GM19463 (cell line): ENCODE measurements at regions not wholly inside any gene's neighbourhood (a gene's known extent, or its start where the extent isn't known, plus 50 kb on each side); places are given as distances from the start of the nearest gene placed in this dataset.
"Not testable (repeated sequence)": the region's sequence is repeated elsewhere in the genome, so short reads cannot be mapped to it uniquely, and the experiment has no call there.

Experiments used
- ATAC-seq: cut with Tn5 transposase; IDR thresholded peaks from one replicate; pipeline ENCODE4 v1.9.1; 2021; ENCODE audit warnings: mild to moderate bottlenecking, moderate library complexity; ENCODE audit not compliant: unreplicated experiment

DNA sequence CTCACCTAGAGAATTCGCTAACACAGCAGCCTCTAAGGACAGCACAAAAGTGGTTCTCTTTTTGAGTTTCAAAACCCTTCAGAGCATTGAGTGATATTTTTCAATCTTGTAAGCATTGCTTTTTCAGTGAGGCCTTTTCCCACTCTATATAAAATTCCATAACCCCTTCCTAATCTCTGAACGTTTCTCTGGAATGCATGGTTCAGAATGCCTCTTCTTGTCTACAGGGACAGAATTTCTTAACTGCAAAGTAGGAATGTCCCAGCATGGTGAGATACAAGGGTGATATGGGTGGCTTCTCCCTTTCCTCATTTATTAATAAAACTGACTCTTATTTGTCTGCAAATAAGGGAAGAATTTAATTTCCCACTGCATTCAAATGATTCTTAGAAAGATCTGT, 377.9 kb downstream of the LTN1 start:
- no peak for ATAC-seq

DNA sequence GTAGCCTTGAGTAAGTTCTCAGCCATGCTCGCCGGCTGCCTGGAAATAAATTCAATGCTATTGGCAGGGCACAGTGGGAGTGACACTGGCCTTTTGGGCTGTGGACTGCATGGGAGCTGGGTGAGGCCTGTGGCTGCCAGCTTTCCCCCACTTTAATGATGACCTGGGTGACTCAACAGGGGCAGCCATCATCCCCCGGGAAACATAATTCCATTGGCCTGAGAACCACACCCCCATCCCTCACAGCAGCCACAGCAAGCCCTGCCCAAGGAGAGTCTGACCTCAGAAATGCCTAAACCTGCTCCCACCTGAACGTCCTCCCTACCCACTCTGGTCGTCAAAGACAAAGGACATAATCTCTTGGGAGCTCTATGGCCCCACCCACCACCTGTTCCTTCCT, 384.0 kb downstream of the LTN1 start:
- ATAC-seq = no peak

DNA sequence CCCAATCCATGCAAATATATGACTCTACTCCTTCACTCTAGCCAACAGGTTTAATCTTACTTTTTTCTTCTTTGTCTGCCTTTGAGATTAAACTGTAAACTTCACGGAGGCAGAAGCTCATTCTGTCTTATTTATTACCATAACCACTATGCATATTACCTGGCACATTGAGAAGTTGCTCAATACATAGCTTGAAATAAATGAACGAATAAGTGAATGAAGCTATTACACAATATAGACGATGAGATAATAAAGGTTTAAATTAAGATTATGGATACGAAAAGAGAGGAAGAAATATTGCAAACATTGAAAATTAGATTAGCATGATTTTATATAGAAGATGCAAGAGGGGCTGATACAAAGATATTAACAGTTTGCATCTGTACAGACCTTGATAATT, 385.1 kb downstream of the LTN1 start:
- ATAC-seq = no peak

DNA sequence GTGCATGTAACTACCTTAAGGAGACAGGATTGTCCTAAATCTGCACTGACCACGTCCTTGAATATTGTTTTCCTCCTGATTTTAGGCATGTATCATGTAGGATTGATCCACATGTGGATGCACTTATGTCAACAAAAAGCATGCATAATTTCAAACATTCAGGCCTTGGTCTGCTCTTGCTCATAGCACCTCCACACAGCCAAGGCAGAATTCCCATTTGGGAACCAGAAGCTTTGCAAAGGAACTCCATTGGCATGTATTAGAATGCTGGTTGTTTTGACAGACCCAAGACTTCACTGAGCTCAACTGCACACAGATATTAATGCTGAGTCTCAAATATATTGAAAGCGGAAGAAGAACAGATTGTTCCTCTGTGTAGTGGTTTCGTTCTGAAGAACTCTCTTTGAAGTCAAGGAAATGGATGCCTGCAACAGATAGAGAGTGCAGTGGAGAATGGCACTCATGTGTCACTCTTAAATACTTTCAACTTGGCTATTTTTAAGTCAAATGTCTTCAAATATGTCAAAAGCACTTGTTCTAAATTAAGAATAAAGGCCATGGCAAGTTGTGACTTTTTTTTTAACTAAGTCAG, 387.6 kb downstream of the LTN1 start:
- ATAC-seq = peak; percentile 94

DNA sequence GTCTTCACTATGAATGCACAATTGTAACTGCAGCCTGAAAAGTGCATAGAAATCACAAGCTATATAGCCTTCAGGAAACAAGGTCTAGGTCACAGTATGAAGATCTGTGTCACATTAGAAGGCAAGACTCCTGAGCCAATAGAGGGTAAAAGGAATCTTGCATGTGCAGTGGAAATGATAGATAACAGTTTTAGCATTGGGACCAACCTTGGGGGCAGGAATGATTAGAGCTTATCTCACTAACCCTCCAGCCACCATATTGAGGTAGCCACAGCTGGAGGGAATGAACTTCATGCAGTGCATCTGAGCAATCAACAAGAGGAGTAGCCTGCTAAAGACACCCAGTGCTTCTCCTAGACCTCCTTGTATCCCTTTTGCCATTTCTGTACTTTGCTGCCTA, 390.1 kb downstream of the LTN1 start:
- no peak for ATAC-seq

DNA sequence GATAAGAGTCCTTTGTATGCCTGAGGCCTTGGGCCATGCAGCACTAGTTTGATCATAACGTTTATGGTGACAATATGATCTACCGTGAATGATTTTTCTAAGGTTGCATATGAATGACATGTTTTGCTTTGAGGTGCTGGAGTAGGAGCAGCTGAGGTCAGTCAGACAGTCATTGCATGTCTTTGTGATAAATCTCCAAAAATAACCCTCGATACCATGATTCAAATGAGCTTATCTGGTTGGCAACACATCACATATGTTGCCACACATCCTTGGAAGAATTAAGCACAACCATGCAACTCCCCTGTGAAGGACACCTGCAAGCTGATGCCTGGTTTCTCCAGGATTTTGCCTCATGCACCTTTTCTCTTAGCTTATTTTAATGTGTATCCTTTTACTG, 394.5 kb downstream of the LTN1 start:
- ATAC-seq = no peak

DNA sequence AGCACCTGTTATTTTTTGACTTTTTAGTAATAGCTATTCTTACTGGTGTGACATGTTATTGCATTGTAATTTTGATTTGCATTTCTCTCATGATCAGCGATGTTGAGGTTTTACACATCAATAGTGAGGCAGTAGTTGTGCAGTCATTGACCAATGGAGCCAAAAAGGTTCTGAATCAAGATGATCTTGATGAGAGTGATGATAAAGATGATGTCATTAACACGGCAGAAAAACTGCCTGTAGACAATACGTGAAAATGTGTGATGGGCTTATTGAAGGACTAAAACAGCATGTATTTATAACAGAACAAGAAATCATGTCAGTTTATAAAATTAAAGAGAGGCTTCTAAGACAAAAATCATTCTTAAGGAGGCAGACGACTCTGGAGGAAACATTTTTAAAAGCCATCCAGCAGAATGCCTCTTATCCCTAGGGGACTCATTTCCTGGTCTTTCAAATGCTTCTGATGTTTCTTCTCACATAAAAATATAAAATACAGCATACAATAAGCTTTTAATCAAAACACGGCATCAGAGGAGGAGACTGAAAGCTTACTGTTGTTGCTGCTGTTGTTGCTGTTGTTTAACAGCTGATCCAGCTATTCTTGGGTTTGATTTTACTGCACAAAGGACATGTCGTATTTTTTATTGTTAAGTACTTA, 400.3 kb downstream of the LTN1 start:
- no peak for ATAC-seq

DNA sequence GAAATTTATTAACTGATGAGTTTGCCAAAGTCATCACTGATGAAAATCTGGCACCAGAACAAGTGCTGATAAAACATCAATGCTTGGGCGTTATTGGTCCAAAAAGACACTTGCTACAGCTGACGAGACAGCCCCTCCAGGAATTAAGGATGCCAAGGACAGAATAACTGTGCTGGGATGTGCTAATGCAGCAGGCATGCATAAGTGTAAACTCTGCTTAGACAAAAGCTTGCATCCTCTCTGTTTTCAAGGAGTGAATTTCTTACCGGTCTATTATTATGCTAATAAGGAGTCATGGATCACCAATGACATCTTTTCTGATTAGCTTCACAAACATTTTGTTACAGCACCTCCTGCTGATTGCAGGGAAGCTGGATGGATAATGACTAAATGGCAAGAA, 402.0 kb downstream of the LTN1 start:
- ATAC-seq = no peak

DNA sequence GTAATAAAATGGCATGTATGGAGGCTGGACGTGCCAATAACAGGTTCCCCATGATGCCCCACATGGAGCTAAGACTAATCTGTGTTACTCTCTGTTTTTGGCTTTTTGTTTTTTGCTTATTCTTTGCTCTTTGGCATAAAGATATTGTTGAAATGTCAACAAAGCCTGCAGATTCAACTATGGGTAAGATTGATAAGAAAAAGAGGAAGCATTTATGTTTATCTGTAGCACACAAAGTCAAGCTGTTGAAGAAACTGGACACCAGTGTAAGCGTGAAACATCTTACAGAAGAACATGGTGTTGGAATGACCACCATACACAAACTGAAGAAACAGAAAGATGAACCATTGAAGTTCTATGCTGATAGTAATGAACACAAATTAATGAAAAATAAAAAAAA, 402.7 kb downstream of the LTN1 start:
- no peak for ATAC-seq

DNA sequence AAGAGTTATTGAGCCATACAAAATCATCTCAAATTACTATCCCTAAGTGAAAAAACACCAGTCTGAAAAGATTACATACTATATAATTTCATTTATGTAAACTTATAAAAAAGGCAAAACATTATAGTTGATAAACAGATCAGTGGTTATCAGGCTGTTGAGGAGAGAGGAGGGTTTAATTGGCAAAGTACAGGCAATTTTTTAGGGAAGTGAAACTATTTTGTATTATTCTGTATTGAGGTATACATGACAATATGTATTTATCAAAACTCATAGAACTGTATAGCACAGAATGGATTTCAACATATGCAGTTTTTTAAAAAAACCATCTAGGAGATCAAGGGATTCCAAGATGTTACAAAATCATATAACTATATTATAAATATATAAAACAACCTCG, 403.7 kb downstream of the LTN1 start:
- no peak for ATAC-seq

DNA sequence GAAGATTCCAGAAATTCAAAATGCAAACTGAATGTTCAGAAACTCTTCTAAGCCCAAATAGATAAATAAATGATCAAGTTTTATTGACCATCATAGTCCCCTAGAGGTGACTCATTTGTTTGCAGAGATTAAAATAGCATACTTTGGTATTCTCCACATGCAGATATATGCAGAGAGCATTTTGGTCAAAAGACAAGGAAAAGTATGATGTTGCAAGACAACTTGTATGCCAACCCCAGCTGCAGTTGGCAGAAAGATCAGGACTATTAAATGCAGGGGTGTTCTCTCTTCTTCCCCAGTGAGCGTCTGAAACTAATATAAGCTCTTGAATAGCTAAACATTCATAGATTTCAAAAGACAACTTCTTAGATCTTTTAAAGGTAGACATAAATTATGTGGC, 404.9 kb downstream of the LTN1 start:
- no peak for ATAC-seq

DNA sequence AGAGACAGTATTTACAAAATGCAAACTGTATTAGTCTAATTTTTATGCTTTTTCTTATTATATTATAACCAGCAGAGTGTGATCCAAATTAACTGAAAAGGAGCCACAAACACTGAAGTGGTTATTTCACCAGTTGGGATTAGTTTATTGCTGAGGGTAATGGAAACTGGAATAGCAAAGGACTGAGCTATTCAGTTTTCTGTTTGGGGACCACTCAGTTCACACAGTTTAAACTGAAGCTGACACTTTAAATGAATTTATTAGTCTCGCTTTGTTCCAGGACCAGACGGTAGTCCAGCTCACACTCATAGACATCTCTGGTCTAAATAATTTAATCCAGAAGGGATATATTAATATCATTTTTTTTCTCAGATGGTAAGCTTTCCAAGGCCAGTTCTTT, 410.7 kb downstream of the LTN1 start:
- no peak for ATAC-seq

DNA sequence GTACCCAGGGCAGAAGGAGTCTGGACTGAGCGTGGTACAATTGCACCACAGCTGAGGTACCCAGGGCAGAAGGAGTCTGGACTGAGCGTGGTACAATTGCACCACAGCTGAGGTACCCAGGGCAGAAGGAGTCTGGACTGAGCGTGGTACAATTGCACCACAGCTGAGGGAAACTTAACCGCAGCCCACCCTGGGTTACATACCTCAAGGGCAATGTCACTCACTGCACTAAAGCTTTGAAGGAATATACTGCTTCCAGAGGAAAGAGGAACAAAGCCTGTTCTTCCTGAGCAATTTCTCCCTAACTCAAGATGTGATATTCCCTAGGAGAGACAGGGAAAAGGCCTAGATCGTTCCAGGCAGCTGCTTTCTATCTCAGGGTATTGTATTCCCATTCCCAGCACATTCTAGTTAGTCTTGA, 411.4 kb downstream of the LTN1 start:
- not testable (repeated sequence) for ATAC-seq

DNA sequence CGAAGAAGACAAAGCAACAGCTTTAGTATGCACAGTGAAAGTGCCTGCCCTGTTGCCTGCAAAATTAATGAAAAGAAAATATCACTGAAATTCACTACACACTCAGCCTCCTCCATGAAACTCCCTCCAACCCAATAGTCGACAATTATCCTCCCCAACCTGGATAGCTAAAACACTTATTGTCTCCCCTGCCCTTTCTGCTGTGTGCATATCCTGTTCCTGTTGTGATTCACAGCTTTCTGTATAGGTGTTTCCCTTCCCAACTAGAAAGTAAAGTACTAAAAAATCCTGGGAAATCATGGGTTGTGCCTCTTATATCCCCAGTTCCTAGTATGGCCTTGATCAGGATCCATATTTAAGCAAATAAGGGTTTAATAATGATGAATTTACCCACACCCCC, 412.1 kb downstream of the LTN1 start:
- ATAC-seq = no peak

DNA sequence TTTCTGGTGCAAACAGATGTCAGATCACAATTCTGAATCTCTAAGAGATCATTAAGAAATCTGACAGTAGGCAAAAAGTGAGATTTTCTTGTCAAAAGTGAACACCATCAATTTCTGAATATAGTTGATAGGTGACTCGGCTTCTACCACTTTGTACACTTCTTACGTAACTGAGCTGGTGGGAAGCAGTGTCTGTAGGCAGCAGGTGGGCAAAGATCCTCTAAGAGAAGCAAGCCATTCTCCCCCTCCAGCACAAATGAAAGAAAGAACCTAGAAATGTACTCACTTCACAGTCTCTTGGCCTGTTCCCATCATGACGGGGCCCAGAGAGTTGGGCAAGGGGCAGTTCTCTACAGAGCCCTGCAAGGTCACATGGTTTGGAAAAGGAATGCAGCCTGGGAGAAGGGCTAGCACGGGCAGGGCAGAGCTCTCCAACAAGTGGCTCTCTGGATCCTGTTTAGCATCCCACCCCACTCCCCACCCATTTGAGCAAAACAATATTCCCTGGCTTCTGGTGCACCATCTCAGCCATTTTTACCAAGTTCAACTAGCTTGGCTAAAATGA, 412.6 kb downstream of the LTN1 start:
- no peak for ATAC-seq

DNA sequence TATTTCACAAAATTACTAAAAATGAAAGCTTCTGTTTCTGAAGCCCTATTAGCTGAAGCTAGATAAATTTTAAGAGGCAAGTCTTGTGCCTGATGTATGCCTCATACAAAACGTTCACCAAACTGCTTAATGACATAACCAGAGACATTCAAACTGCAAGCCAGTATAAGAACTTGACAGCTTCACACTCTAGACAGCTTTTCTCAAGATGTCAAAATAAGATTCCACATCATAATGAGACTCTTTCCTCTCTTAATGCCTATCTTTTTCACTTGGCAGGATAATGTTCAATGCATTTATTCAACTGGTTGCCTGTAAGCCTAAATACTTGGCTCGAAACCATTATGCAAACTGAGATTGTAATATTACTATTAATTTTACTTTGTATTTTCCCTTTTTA, 424.0 kb downstream of the LTN1 start:
- no peak for ATAC-seq

DNA sequence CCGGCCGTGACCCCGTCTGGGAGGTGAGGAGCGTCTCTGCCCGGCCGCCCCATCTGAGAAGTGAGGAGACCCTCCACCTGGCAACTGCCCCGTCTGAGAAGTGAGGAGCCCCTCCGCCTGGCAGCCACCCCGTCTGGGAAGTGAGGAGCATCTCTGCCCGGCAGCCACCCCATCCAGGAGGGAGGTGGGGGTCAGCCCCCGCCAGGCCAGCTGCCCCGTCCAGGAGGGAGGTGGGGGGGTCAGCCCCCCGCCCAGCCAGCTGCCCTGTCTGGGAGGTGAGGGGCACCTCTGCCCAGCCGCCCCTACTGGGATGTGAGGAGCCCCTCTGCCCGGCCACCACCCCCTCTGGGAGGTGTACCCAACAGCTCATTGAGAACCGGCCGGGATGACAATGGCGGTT, 428.7 kb downstream of the LTN1 start:
- ATAC-seq = not testable (repeated sequence)

DNA sequence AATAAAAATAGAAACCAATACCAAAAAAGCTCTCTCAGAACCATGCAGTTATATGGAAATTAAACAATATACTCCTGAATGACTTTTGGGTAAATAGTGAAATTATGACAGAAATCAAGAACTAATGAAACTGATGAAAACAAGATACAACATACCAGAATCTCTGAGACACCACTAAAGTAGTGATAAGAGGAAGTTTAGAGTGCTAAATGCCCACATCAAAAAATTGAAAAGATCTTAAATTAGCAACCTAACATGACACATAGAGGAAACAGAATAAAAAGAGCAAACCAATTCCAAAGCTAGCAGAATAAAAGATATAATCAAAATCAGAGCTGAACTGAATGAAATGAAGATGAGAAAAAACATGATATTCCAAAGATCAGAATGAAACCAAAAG, 430.9 kb downstream of the LTN1 start:
- ATAC-seq = no peak

DNA sequence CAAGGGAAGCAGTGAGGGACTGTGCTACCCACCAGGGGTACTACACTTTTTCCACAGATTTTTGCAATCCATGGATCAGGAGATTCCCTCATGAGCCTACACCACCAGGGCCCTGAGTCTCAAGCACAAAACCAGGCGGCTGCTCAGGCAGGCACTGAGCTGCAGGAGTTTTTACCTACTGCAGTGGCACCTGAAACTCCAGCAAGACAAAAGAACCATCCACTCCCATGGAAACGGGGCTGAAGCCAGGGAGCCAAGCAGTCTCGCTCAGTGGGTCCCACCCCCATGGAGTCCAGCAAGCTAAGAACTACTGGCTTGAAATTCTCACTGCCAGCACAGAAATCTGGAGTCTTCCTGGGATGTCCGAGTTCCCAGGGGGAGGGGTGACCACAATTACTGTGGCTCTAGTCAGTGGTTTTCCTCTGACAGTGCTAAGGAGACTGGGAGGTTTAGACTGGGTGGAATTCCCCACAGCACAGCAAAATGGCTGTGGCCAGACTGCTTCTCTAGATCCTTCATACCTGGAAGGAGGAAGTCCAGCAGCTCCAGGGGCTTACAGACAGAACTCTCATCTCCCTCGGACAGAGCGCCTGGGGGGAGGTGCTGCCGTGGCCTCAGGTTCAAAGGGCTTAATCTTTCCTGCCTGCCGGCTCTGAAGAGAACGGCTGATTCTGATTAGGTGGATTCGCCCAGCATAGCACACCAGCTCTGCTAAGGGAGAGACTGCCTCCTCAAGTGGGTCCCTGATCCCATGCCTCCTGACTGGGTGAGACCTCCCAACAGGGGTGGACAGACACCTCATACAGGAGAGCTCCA, 437.8 kb downstream of the LTN1 start:
- ATAC-seq = no peak

DNA sequence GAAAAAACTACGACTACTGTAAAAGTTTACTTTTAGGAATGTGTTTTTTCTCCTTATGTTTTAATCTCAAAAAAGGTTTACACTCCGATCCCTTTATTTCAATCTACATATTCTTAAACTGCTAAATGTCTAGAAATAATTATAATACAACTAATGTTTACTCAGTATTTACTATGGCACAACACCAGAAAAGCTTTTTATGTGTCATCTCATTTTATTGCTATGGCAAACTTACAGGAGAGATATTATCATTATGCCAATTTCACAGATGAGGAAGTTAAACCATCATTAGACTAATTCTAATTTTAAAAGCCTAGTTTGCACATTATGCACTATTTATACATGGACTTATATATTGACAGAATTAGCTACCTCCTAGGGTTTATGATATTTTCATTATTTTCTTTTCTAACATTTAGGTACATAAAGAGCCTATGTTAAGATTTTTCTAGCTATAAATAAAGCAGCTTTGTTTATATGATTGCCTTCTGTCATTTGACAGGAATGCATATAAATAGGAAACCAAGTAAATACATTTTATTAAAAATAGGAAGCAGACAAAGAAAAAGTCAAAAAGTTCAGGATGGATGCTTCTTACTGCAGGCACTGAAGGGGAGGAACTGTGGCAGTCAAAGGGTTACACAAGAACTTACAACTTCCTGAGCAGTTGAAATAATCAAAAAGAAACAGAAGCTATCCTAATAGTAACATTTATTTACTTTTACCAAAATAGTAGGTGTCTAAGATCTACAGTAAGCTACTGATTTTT, 442.4 kb downstream of the LTN1 start:
- no peak for ATAC-seq

DNA sequence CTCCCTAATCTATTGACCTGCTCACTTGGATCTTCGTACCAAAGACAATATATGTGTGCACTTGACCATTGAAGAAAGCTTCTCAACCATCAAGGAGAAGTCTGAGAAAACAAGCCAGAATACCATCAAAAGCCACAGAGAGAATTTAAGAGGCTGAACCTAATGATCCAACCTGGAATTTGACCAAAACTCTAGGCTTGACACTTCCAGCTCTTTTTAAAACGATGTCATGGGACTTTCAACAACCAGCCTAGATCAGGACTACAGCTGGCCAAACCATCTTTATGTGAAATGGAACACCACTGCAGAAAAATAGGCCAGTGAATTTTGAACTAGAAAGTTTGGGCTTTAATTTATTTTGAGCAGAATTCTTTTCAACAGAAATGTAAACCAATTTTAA, 444.4 kb downstream of the LTN1 start:
- ATAC-seq = no peak
